ENCODE measurements at regions not wholly inside any gene's neighbourhood (a gene's known extent, or its start where the extent isn't known, plus 50 kb on each side); places are given as distances from the start of the nearest gene placed in this dataset.

DNA sequence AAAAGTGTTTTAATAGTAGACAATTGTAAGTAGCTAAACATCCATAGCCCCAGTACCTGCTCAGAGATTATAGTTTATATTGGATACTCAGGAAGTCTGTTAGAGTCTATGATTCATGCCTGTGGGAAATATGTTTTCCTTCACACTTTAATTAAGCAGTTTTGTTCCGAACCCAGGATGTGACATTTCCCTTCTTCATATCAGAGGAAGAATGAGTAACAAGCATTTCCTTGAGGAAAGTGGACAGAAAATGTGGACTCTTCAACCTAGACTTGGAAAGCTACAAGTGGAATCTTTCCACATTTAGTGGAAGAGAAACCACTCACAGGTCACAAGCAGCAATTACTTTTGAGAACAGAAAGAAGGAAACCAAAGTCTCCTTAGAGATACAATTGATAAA is 419.4 kb downstream of the C4orf33 start:
- Histone ChIP-seq H3K27me3 (ENCODE audit: control insufficient read depth, insufficient read depth, low read length) (no peaks in the 10 kb centered on the region), H3K36me3 (ENCODE audit: control insufficient read depth, insufficient read depth, low read length) (no peaks in the 10 kb centered on the region), H3K9ac (ENCODE audit: low read depth, low read length) (no peak overlapping the region), H3K4me3 (ENCODE audit: low read depth, low read length) (no peak overlapping the region), H3K9me3 (ENCODE audit: control insufficient read depth, insufficient read depth, low read length) (no peaks in the 10 kb centered on the region), H3K4me1 (ENCODE audit: control insufficient read depth, insufficient read depth, low read length) (no peaks in the 10 kb centered on the region)

DNA sequence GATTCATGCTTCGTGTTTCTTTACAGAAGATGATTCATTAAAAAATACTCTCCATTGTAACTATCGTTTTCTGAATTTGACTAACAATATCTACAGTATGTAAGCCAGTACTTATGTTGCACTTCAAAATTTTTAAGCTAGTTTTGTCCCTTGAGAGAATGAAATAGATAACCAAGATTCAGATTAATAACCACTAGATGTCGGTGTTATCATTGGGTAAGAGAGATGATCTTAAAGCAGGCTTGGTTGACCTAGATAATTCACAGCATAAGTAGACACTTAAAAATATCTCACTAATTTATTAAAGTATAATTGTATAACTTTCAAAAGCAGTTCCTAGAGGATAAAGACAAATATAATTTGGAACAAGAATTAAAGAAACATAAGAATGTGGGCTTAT is 430.9 kb downstream of the C4orf33 start:
- H3K36me3 ChIP-seq (ENCODE audit: control insufficient read depth, insufficient read depth, low read length), result no peaks in the 10 kb centered on the region
- H3K9me3 ChIP-seq (ENCODE audit: control insufficient read depth, insufficient read depth, low read length), result no peaks in the 10 kb centered on the region
- no peak overlapping the region for H3K4me3 ChIP-seq (ENCODE audit: low read depth, low read length)
- H3K4me1 ChIP-seq (ENCODE audit: control insufficient read depth, insufficient read depth, low read length), result no peaks in the 10 kb centered on the region
- H3K9ac ChIP-seq (ENCODE audit: low read depth, low read length), result no peak overlapping the region
- H3K27me3 ChIP-seq (ENCODE audit: control insufficient read depth, insufficient read depth, low read length), result no peaks in the 10 kb centered on the region

DNA sequence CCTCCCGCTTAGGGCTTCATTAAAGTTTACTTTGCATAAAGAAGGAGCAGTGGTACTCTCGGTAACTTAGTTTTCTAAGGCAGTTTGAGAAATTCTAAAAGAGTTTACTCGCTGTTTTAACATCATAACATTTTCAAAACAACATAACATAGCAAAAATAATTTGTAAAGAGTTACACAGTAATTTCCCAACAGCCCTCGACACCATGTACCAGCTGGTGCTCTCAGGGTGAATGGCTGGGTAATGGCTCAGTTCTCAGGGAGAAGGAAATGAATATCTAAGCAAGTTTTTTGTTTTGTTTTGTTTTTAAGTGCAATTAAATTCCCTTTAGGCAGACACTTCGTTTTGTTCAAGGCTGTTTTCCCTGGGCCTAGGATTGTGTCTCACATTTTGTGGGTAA is 435.3 kb downstream of the C4orf33 start:
- no peak overlapping the region for H3K9ac ChIP-seq (ENCODE audit: low read depth, low read length)
- no peaks in the 10 kb centered on the region for H3K9me3 ChIP-seq (ENCODE audit: control insufficient read depth, insufficient read depth, low read length)
- no peak overlapping the region for H3K4me3 ChIP-seq (ENCODE audit: low read depth, low read length)
- H3K36me3 ChIP-seq (ENCODE audit: control insufficient read depth, insufficient read depth, low read length), result no peaks in the 10 kb centered on the region
- no peaks in the 10 kb centered on the region for H3K4me1 ChIP-seq (ENCODE audit: control insufficient read depth, insufficient read depth, low read length)
- no peaks in the 10 kb centered on the region for H3K27me3 ChIP-seq (ENCODE audit: control insufficient read depth, insufficient read depth, low read length)

DNA sequence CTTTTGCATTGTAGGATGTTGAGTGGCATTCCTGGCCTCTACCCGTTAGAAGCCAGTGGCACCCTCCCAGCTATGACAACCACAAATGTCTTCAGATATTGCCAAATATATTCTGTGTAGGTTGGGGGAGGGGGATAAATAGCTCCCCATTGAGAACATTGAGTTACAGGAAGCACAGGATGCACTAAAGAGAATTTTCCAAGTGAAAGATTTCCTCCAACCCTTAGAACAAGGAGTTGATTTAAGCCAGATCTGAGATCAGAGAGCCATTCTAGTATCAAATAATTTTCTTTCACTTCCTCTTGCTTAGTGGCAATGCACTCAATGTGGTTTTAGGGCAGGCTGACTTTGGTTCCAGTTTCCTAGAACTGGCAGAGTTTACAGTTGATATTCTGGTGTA is 436.6 kb downstream of the C4orf33 start:
- Histone ChIP-seq H3K4me3 (ENCODE audit: low read depth, low read length) (no peak overlapping the region), H3K36me3 (ENCODE audit: control insufficient read depth, insufficient read depth, low read length) (no peaks in the 10 kb centered on the region), H3K9me3 (ENCODE audit: control insufficient read depth, insufficient read depth, low read length) (no peaks in the 10 kb centered on the region), H3K4me1 (ENCODE audit: control insufficient read depth, insufficient read depth, low read length) (no peaks in the 10 kb centered on the region), H3K9ac (ENCODE audit: low read depth, low read length) (no peak overlapping the region), H3K27me3 (ENCODE audit: control insufficient read depth, insufficient read depth, low read length) (no peaks in the 10 kb centered on the region)

DNA sequence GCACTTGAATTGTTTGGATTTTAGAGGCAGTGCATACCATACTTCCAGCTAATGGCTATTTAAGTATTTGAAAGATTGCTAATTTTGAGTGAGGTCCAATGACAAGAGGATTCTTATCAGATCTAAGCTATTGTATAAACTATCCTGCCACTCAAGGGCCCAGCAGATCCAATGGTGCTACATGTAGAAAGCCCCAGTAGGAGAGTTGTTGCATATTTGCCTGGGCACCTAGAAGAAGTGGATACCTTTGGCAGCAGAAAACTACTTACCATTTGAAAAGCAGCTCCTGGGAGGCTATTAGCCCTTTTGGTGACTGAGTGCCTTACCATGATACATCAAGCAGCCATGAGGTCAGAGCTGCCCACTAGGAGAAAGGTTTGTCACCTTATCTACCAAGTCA is 447.3 kb downstream of the C4orf33 start:
- Histone ChIP-seq H3K9me3 (ENCODE audit: control insufficient read depth, insufficient read depth, low read length) (no peaks in the 10 kb centered on the region), H3K27me3 (ENCODE audit: control insufficient read depth, insufficient read depth, low read length) (no peaks in the 10 kb centered on the region), H3K9ac (ENCODE audit: low read depth, low read length) (no peak overlapping the region), H3K4me3 (ENCODE audit: low read depth, low read length) (no peak overlapping the region), H3K4me1 (ENCODE audit: control insufficient read depth, insufficient read depth, low read length) (no peaks in the 10 kb centered on the region), H3K36me3 (ENCODE audit: control insufficient read depth, insufficient read depth, low read length) (no peaks in the 10 kb centered on the region)

DNA sequence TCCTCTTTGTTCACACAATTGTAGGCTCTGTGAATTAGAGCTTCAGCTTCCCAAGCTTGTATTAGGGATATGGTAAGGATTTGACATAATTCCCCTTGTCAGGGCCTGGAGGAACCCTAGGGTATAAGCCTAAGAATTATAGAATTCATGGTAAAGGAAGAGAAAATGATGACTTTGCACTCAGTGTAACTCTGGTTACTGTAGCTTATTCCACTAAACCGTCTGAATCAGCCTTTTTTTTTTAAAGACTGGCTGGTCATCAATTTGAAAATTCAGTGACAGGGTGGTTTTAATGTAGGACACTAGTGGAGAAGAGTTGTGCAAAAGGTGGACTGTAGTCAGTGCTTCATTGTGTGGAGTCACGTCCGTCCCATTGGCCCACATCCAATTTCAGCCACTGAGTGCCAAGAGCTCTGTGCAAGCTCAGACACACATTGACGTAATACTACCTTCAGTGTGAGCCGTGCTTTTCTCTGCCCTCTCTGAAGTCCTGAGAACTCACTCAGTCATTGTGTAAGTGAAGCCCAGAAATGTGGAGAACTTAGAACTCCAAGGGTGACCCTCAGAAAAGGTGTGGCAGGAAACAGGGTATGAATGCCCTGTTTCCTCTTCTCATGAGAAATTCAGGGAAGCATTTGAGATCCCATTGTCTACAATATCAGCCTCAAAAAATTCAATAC is 449.8 kb downstream of the C4orf33 start:
- no peaks in the 10 kb centered on the region for H3K36me3 ChIP-seq (ENCODE audit: control insufficient read depth, insufficient read depth, low read length)
- H3K27me3 ChIP-seq (ENCODE audit: control insufficient read depth, insufficient read depth, low read length), result no peaks in the 10 kb centered on the region
- H3K9ac ChIP-seq (ENCODE audit: low read depth, low read length), result no peak overlapping the region
- H3K4me1 ChIP-seq (ENCODE audit: control insufficient read depth, insufficient read depth, low read length), result no peaks in the 10 kb centered on the region
- no peaks in the 10 kb centered on the region for H3K9me3 ChIP-seq (ENCODE audit: control insufficient read depth, insufficient read depth, low read length)
- no peak overlapping the region for H3K4me3 ChIP-seq (ENCODE audit: low read depth, low read length)

DNA sequence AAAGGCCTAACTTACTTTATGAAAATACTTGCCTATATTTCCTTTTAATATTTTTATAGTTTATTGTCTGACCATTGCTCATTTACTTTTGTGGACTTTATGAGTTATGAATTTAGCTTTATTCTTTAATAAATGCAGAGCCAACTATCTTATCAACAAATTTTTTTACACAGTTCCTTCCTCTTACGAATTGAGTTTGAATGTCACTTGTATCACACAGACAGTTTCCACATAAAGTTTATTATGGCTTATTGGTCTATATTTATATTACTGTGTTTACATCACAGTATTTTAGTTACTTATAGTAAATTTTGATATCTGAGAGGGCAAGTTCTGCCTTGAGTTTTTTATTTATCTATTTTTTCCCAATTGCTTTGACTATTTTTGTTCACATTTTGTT is 450.6 kb downstream of the C4orf33 start:
- H3K9me3 ChIP-seq (ENCODE audit: control insufficient read depth, insufficient read depth, low read length), result no peaks in the 10 kb centered on the region
- H3K4me1 ChIP-seq (ENCODE audit: control insufficient read depth, insufficient read depth, low read length), result no peaks in the 10 kb centered on the region
- H3K4me3 ChIP-seq (ENCODE audit: low read depth, low read length), result no peak overlapping the region
- H3K27me3 ChIP-seq (ENCODE audit: control insufficient read depth, insufficient read depth, low read length), result no peaks in the 10 kb centered on the region
- H3K36me3 ChIP-seq (ENCODE audit: control insufficient read depth, insufficient read depth, low read length), result no peaks in the 10 kb centered on the region
- no peak overlapping the region for H3K9ac ChIP-seq (ENCODE audit: low read depth, low read length)

DNA sequence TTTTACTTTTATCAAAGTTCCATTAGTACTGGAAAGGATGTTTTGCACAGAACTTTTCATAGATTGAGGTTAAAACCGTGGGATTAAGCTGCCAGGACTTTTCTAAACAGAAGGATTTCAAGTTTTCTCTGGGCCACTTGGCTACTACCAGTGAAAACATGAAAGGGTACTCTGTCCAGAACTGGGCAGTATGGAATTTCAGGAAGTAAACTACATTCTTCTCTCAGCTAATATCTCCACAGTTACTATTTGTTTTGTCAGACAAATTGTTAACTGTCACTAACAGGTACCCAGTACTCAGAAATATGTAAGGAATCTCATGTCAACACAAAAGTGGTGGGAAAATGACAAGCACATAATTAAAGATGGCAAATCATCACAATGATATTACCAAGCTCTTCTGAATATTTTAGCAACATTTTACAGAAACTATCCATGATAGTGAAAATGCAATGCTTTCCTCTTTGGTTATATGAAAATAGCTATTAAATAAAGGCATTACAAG is 454.4 kb downstream of the C4orf33 start:
- no peak overlapping the region for H3K9ac ChIP-seq (ENCODE audit: low read depth, low read length)
- no peaks in the 10 kb centered on the region for H3K9me3 ChIP-seq (ENCODE audit: control insufficient read depth, insufficient read depth, low read length)
- H3K36me3 ChIP-seq (ENCODE audit: control insufficient read depth, insufficient read depth, low read length), result no peaks in the 10 kb centered on the region
- no peaks in the 10 kb centered on the region for H3K4me1 ChIP-seq (ENCODE audit: control insufficient read depth, insufficient read depth, low read length)
- no peaks in the 10 kb centered on the region for H3K27me3 ChIP-seq (ENCODE audit: control insufficient read depth, insufficient read depth, low read length)
- no peak overlapping the region for H3K4me3 ChIP-seq (ENCODE audit: low read depth, low read length)

DNA sequence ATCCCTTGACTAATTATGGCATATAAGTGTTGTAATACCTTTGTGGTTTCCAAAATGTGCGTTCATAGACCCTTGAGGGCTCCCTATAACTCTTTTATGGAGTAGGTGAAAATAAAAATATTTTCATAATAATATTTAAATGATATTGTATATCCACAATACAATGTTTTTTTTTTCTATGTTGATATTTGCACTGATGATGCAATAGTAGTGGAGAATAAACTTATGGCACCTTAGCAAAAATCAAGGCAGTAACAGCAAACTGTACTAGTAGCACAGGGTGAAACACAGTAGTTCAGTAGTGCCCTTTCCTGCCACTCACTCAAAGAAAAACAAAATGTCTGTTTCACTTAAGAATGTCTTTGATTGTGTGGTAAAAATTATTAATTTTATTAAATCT is 465.3 kb downstream of the C4orf33 start:
- H3K36me3 ChIP-seq (ENCODE audit: control insufficient read depth, insufficient read depth, low read length), result no peaks in the 10 kb centered on the region
- no peak overlapping the region for H3K9ac ChIP-seq (ENCODE audit: low read depth, low read length)
- no peaks in the 10 kb centered on the region for H3K9me3 ChIP-seq (ENCODE audit: control insufficient read depth, insufficient read depth, low read length)
- no peak overlapping the region for H3K4me3 ChIP-seq (ENCODE audit: low read depth, low read length)
- no peaks in the 10 kb centered on the region for H3K4me1 ChIP-seq (ENCODE audit: control insufficient read depth, insufficient read depth, low read length)
- H3K27me3 ChIP-seq (ENCODE audit: control insufficient read depth, insufficient read depth, low read length), result no peaks in the 10 kb centered on the region

DNA sequence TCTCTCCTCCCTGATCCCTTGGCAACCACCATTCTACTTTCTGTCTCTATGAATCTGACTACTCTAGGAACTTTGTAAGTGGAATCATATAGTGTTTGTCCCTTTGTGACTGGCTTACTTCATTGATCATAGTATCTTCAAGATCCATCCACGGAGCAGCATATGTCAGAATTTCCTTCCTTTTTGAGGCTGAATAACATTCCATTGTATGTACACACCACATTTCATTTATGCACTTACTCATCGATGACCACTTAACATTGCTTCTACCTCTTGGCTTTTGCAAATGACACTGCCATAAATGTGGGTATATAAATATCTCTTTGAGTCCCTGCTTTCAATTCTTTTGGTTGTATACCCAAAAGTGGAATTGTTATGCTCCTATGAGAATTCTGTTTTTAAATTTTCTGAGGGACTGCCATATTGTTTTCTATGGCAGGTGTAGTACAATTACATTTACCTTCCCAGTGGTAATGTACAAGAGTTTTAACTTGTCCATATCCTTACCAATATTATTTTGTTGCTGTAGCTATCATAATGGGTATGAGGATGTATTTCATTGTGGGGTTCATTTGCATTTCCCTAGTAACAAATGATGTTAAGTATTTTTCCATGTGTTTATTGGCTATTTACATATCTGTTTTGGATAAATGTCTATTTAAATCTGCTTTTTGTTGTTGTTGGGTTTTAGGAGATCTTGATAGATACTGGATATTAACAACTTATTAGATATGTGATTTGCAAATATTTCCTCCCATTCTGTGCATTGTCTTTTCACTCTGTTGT is 466.1 kb downstream of the C4orf33 start:
- Histone ChIP-seq H3K27me3 (ENCODE audit: control insufficient read depth, insufficient read depth, low read length) (no peaks in the 10 kb centered on the region), H3K9ac (ENCODE audit: low read depth, low read length) (no peak overlapping the region), H3K4me3 (ENCODE audit: low read depth, low read length) (no peak overlapping the region), H3K4me1 (ENCODE audit: control insufficient read depth, insufficient read depth, low read length) (no peaks in the 10 kb centered on the region), H3K9me3 (ENCODE audit: control insufficient read depth, insufficient read depth, low read length) (no peaks in the 10 kb centered on the region), H3K36me3 (ENCODE audit: control insufficient read depth, insufficient read depth, low read length) (no peaks in the 10 kb centered on the region)

DNA sequence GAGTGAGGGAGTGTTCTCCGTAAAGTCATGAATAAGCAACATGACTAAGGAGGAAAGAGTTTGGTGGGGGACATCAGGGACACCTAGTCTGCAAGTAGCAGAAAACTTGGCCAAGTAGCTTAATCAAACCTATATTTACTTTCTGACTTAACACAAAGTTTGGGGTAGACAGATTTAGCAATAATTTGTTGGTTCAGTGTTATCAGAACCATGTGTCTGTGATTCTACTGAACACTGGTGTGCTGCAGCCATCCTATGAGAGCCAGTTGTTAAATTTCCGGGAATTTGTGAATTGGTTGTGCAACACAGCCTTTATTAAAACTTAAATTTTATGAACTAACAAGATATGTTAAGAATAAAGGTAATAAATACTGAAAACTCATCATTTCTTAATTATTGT is 469.3 kb downstream of the C4orf33 start:
- no peaks in the 10 kb centered on the region for H3K36me3 ChIP-seq (ENCODE audit: control insufficient read depth, insufficient read depth, low read length)
- no peak overlapping the region for H3K4me3 ChIP-seq (ENCODE audit: low read depth, low read length)
- no peaks in the 10 kb centered on the region for H3K27me3 ChIP-seq (ENCODE audit: control insufficient read depth, insufficient read depth, low read length)
- peaks cover 5% of the 10 kb centered on the region for H3K4me1 ChIP-seq (ENCODE audit: control insufficient read depth, insufficient read depth, low read length)
- H3K9ac ChIP-seq (ENCODE audit: low read depth, low read length), result no peak overlapping the region
- no peaks in the 10 kb centered on the region for H3K9me3 ChIP-seq (ENCODE audit: control insufficient read depth, insufficient read depth, low read length)

DNA sequence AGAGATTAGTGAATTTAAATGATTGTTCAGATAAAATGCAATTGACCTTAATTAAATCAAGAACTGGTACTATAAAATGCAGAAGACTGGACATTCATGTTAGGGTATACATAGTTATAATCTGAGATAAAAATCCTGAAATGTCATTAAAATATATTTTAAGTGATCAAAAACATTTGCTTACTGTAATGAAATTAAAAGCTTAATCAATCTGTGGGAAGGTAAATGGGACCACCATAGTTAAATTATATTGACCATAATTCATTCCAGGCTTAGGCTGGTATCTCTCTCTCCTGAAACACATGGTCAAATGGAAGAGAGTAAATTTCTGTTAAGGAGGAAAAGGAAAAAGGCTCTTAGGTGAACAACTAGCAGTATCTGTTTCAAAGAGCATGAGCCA is 474.4 kb downstream of the C4orf33 start:
- H3K9ac ChIP-seq (ENCODE audit: low read depth, low read length), result no peak overlapping the region
- no peaks in the 10 kb centered on the region for H3K27me3 ChIP-seq (ENCODE audit: control insufficient read depth, insufficient read depth, low read length)
- no peak overlapping the region for H3K4me3 ChIP-seq (ENCODE audit: low read depth, low read length)
- H3K9me3 ChIP-seq (ENCODE audit: control insufficient read depth, insufficient read depth, low read length), result no peaks in the 10 kb centered on the region
- no peaks in the 10 kb centered on the region for H3K36me3 ChIP-seq (ENCODE audit: control insufficient read depth, insufficient read depth, low read length)
- peaks cover 5% of the 10 kb centered on the region for H3K4me1 ChIP-seq (ENCODE audit: control insufficient read depth, insufficient read depth, low read length)

All from iPS-15b (cell line).